ENCODE measurements at regions not wholly inside any gene's neighbourhood (a gene's known extent, or its start where the extent isn't known, plus 50 kb on each side); places are given as distances from the start of the nearest gene placed in this dataset.

- H3K9ac ChIP-seq: no peak overlapping the region
- no peaks in the 10 kb centered on the region for H3K36me3 ChIP-seq (replicated peaks in 1 of 2; ENCODE audit: control insufficient read depth in 1 of 2, insufficient read depth in 2 of 2, low read length in 1 of 2)
- ChIA-PET CTCF (interaction anchor here (0.6 to 1.1 kb wide), 2 partner anchors 153 to 184 kb away, joined by 3 read pairs; no protein-coding TSS in a partner anchor), POLR2A (no interaction called here)
- DNase-seq: no peak
- no peaks in the 10 kb centered on the region for H3K9me2 ChIP-seq
- no peak overlapping the region for H2AFZ ChIP-seq (ENCODE audit: low read depth)
- no peaks in the 10 kb centered on the region for H3F3A ChIP-seq (replicated peaks; ENCODE audit: insufficient read depth)
- 58% methylated on average over 7 of the region's 7 CpGs for WGBS (ENCODE audit: low lambda C conversion rate)
- peaks cover 64% of the 10 kb centered on the region; the same call in 1 of the 2 replicates for H3K27me3 ChIP-seq (ENCODE audit: insufficient read depth)
- no peaks in the 10 kb centered on the region for H3K79me2 ChIP-seq (ENCODE audit: insufficient read depth)
- no peak overlapping the region for H3K4me3 ChIP-seq (ENCODE audit: low read depth in 2 of 2, low read length in 1 of 2)
- no peaks in the 10 kb centered on the region for H4K20me1 ChIP-seq (ENCODE audit: insufficient read depth)
- H3K9me3 ChIP-seq: no peaks in the 10 kb centered on the region
- H3K4me1 ChIP-seq (ENCODE audit: control insufficient read depth in 1 of 2, insufficient read depth in 2 of 2, low read depth in 1 of 2, low read length in 1 of 2): no peaks in the 10 kb centered on the region
- TF ChIP-seq RFX5 (IDR thresholded peaks at IDR 0.05; ENCODE audit: low read length): no peak
- TF ChIP-seq EP300 (IDR thresholded peaks at IDR 0.05; ENCODE audit: borderline replicate concordance in 1 of 2, low read depth in 1 of 2, low read length in 1 of 2): no peak
- TF ChIP-seq MEF2A (IDR thresholded peaks at IDR 0.05; ENCODE audit: borderline replicate concordance, low read depth): no peak
- no peak for TF ChIP-seq REST (IDR thresholded peaks at IDR 0.05; ENCODE audit: low read depth, low read length)
- TF ChIP-seq RCOR1 (IDR thresholded peaks at IDR 0.05; ENCODE audit: low read length): no peak
- no peak for TF ChIP-seq NRF1 (IDR thresholded peaks at IDR 0.05; ENCODE audit: low read depth, low read length)
- no peak overlapping the region for H3K4me2 ChIP-seq
- no peak overlapping the region for H3K27ac ChIP-seq (ENCODE audit: low read depth in 2 of 2, low read length in 1 of 2)
Measured at GRCh38 chr2:11016735-11017388, 105.1 kb downstream of the KCNF1 start.

GRCh38 chr2:11017921-11018320 lies 106.2 kb downstream of the KCNF1 start:
- H3K4me1 ChIP-seq (ENCODE audit: control insufficient read depth in 1 of 2, insufficient read depth in 2 of 2, low read depth in 1 of 2, low read length in 1 of 2): no peaks in the 10 kb centered on the region; a peak in 1 of 4 replicates
- H3K36me3 ChIP-seq (replicated peaks in 1 of 2; ENCODE audit: control insufficient read depth in 1 of 2, insufficient read depth in 2 of 2, low read length in 1 of 2): no peaks in the 10 kb centered on the region
- peaks cover 64% of the 10 kb centered on the region; the same call in 1 of the 2 replicates for H3K27me3 ChIP-seq (ENCODE audit: insufficient read depth)
- DNase-seq: no peak
- H3K9ac ChIP-seq: no peak overlapping the region
- POLR2A ChIA-PET: no interaction called here
- no peaks in the 10 kb centered on the region for H4K20me1 ChIP-seq (ENCODE audit: insufficient read depth)
- H2AFZ ChIP-seq (ENCODE audit: low read depth): no peak overlapping the region
- 62% methylated on average over 8 of the region's 8 CpGs for WGBS (ENCODE audit: low lambda C conversion rate)
- H3K79me2 ChIP-seq (ENCODE audit: insufficient read depth): no peaks in the 10 kb centered on the region
- H3K27ac ChIP-seq (ENCODE audit: low read depth in 2 of 2, low read length in 1 of 2): no peak overlapping the region
- no peak overlapping the region for H3K4me3 ChIP-seq (ENCODE audit: low read depth in 2 of 2, low read length in 1 of 2)
- H3F3A ChIP-seq (replicated peaks; ENCODE audit: insufficient read depth): no peaks in the 10 kb centered on the region
- H3K9me3 ChIP-seq: no peaks in the 10 kb centered on the region
- no peaks in the 10 kb centered on the region for H3K9me2 ChIP-seq
- no peak overlapping the region for H3K4me2 ChIP-seq
- CTCF ChIA-PET: interaction anchor here (1.1 kb wide), 1 partner anchor 185 kb away, joined by 3 read pairs; no protein-coding TSS in a partner anchor
- TF ChIP-seq JUND (IDR thresholded peaks at IDR 0.05): no peak
- no peak for TF ChIP-seq USF1 (IDR thresholded peaks at IDR 0.05; ENCODE audit: borderline replicate concordance, low read depth)
- TF ChIP-seq PBX3 (IDR thresholded peaks at IDR 0.05): no peak
- TF ChIP-seq REST (IDR thresholded peaks at IDR 0.05; ENCODE audit: low read depth, low read length): no peak
- TF ChIP-seq TEAD4 (IDR thresholded peaks at IDR 0.05; ENCODE audit: borderline replicate concordance, insufficient read depth): no peak
- TF ChIP-seq IRF3 (IDR thresholded peaks at IDR 0.05; ENCODE audit: low read depth, low read length): no peak
- no peak for TF ChIP-seq CHD2 (IDR thresholded peaks at IDR 0.05; ENCODE audit: low read length, partially characterized antibody)
- no peak for TF ChIP-seq YY1 (IDR thresholded peaks at IDR 0.05; ENCODE audit: low read depth)
- TF ChIP-seq RXRA (IDR thresholded peaks at IDR 0.05; ENCODE audit: borderline replicate concordance, low read depth): no peak
- no peak for TF ChIP-seq TAF1 (IDR thresholded peaks at IDR 0.05; ENCODE audit: borderline replicate concordance, low read depth, low read length)

Measured in SK-N-SH (cell line).